ENCODE measurements at regions not wholly inside any gene's neighbourhood (a gene's known extent, or its start where the extent isn't known, plus 50 kb on each side); places are given as distances from the start of the nearest gene placed in this dataset.

GRCh38 chr13:76470991-76471390 lies 415.2 kb downstream of the KCTD12 start:
- H3K4me1 ChIP-seq, result peaks cover 0 to 16% (median 2%) of the 10 kb centered on the region in 4 donors
- TF ChIP-seq POLR2A (IDR thresholded peaks at IDR 0.05), result peak in 1 of 2 donors; percentile 28
- TF ChIP-seq, protein P1, sequence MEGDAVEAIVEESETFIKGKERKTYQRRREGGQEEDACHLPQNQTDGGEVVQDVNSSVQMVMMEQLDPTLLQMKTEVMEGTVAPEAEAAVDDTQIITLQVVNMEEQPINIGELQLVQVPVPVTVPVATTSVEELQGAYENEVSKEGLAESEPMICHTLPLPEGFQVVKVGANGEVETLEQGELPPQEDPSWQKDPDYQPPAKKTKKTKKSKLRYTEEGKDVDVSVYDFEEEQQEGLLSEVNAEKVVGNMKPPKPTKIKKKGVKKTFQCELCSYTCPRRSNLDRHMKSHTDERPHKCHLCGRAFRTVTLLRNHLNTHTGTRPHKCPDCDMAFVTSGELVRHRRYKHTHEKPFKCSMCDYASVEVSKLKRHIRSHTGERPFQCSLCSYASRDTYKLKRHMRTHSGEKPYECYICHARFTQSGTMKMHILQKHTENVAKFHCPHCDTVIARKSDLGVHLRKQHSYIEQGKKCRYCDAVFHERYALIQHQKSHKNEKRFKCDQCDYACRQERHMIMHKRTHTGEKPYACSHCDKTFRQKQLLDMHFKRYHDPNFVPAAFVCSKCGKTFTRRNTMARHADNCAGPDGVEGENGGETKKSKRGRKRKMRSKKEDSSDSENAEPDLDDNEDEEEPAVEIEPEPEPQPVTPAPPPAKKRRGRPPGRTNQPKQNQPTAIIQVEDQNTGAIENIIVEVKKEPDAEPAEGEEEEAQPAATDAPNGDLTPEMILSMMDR (IDR thresholded peaks at IDR 0.05), result no peak
- peak in 1 of 2 donors; percentile 66 for TF ChIP-seq EP300 (IDR thresholded peaks at IDR 0.05)
- no peak overlapping the region for H3K4me3 ChIP-seq
- no peak for DNase-seq (ENCODE audit: low spot score in 2 of 2)
- peak overlapping the region in 3 of 4 donors; percentile 2 to 79 (median 39) for H3K27ac ChIP-seq
- 55 to 65% methylated on average over 6 of the region's 6 CpGs for WGBS, 2 donors
- no peaks in the 10 kb centered on the region for H3K27me3 ChIP-seq
- H3K9me3 ChIP-seq, result peaks cover 0 to 4% (median 0%) of the 10 kb centered on the region in 4 donors
- no peaks in the 10 kb centered on the region for H3K36me3 ChIP-seq

GRCh38 chr13:76466043-76466442 lies 420.2 kb downstream of the KCTD12 start:
- 45 to 72% methylated on average over 1 of the region's 1 CpG for WGBS, 2 donors
- no peak overlapping the region for H3K27ac ChIP-seq
- TF ChIP-seq EP300 (IDR thresholded peaks at IDR 0.05), result no peak
- TF ChIP-seq, protein P1 (IDR thresholded peaks at IDR 0.05), result no peak
- no peak for TF ChIP-seq POLR2A (IDR thresholded peaks at IDR 0.05)

GRCh38 chr13:76463314-76463713 lies 422.9 kb downstream of the KCTD12 start:
- 94 to 95% methylated on average over 2 of the region's 2 CpGs for WGBS, 2 donors
- no peak for DNase-seq (ENCODE audit: low spot score in 2 of 2)
- Histone ChIP-seq H3K4me3 (no peak overlapping the region), H3K36me3 (no peaks in the 10 kb centered on the region), H3K4me1 (peaks cover 0 to 26% (median 0%) of the 10 kb centered on the region in 4 donors), H3K27ac (no peak overlapping the region), H3K9me3 (no peaks in the 10 kb centered on the region), H3K27me3 (no peaks in the 10 kb centered on the region)
- TF ChIP-seq EP300 (IDR thresholded peaks at IDR 0.05) (no peak), POLR2A (IDR thresholded peaks at IDR 0.05) (no peak)
- TF ChIP-seq, protein P1 (IDR thresholded peaks at IDR 0.05), result no peak

More at GRCh38 chr13:76466043-76466442, 420.2 kb downstream of the KCTD12 start:
- no peak for DNase-seq (ENCODE audit: low spot score in 2 of 2)
- Histone ChIP-seq H3K4me1 (peaks cover 0 to 11% (median 0%) of the 10 kb centered on the region in 4 donors), H3K36me3 (no peaks in the 10 kb centered on the region), H3K9me3 (peaks cover 0 to 4% (median 0%) of the 10 kb centered on the region in 4 donors), H3K4me3 (no peak overlapping the region), H3K27me3 (no peaks in the 10 kb centered on the region)

GRCh38 chr13:76461999-76462398 lies 424.2 kb downstream of the KCTD12 start:
- TF ChIP-seq, protein P1 (IDR thresholded peaks at IDR 0.05), result no peak
- TF ChIP-seq POLR2A (IDR thresholded peaks at IDR 0.05) (no peak), EP300 (IDR thresholded peaks at IDR 0.05) (no peak)
- peaks cover 0 to 26% (median 0%) of the 10 kb centered on the region in 4 donors for H3K4me1 ChIP-seq
- WGBS, 2 donors, result 42 to 53% methylated on average over 4 of the region's 4 CpGs
- H3K27me3 ChIP-seq, result no peaks in the 10 kb centered on the region
- no peaks in the 10 kb centered on the region for H3K36me3 ChIP-seq
- no peak for DNase-seq (ENCODE audit: low spot score in 2 of 2)
- H3K4me3 ChIP-seq, result no peak overlapping the region
- peak overlapping the region in 1 of 4 donors; percentile 9 for H3K27ac ChIP-seq
- H3K9me3 ChIP-seq, result no peaks in the 10 kb centered on the region

GRCh38 chr13:76461484-76461883 lies 424.7 kb downstream of the KCTD12 start:
- H3K9me3 ChIP-seq, result no peaks in the 10 kb centered on the region
- H3K27me3 ChIP-seq, result no peaks in the 10 kb centered on the region
- DNase-seq (ENCODE audit: low spot score in 2 of 2), result no peak
- H3K36me3 ChIP-seq, result no peaks in the 10 kb centered on the region
- peaks cover 0 to 26% (median 0%) of the 10 kb centered on the region in 4 donors for H3K4me1 ChIP-seq
- TF ChIP-seq EP300 (IDR thresholded peaks at IDR 0.05) (no peak), POLR2A (IDR thresholded peaks at IDR 0.05) (no peak)
- TF ChIP-seq, protein P1 (IDR thresholded peaks at IDR 0.05), result no peak
- WGBS, 2 donors, result 91 to 92% methylated on average over 1 of the region's 1 CpG
- H3K27ac ChIP-seq, result peak overlapping the region in 2 of 4 donors; percentile 9 to 60
- no peak overlapping the region for H3K4me3 ChIP-seq

Measured in tibial nerve (tissue), 4 donors.